ENCODE measurements at regions not wholly inside any gene's neighbourhood (a gene's known extent, or its start where the extent isn't known, plus 50 kb on each side); places are given as distances from the start of the nearest gene placed in this dataset.

DNA sequence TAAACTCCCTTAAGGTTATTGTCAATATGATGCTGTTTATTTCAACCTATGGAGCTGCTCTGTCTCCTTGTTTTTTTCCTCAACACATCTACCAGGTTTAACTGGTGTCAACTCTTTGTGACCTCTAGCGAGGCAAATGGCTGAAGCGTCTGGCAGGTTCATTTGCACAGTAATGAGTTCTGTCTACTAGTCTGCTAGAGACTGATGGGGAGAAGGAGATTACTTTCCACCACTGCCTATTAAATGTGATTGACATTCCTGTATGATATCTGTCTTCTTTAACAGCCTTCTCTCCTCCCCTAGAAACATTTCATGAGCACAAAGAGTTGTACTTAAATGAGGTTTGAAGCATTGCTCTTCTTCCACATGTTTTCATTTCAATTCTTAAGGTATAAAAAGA lies 253.7 kb downstream of the SLC6A15 start:
- TF ChIP-seq ZNF248 (tag by site-specific recombination; IDR thresholded peaks at IDR 0.05) (no peak), ZNF37A (tag by site-specific recombination; IDR thresholded peaks at IDR 0.05) (no peak), ZNF48 (tag by site-specific recombination; IDR thresholded peaks at IDR 0.05) (no peak), ZNF701 (tag by site-specific recombination; IDR thresholded peaks at IDR 0.05) (no peak), SP2 (tag by site-specific recombination; IDR thresholded peaks at IDR 0.05) (no peak)
- TF ChIP-seq, protein P1, sequence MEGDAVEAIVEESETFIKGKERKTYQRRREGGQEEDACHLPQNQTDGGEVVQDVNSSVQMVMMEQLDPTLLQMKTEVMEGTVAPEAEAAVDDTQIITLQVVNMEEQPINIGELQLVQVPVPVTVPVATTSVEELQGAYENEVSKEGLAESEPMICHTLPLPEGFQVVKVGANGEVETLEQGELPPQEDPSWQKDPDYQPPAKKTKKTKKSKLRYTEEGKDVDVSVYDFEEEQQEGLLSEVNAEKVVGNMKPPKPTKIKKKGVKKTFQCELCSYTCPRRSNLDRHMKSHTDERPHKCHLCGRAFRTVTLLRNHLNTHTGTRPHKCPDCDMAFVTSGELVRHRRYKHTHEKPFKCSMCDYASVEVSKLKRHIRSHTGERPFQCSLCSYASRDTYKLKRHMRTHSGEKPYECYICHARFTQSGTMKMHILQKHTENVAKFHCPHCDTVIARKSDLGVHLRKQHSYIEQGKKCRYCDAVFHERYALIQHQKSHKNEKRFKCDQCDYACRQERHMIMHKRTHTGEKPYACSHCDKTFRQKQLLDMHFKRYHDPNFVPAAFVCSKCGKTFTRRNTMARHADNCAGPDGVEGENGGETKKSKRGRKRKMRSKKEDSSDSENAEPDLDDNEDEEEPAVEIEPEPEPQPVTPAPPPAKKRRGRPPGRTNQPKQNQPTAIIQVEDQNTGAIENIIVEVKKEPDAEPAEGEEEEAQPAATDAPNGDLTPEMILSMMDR (tag by site-specific recombination; IDR thresholded peaks at IDR 0.05) = no peak
- TF ChIP-seq, protein P2, sequence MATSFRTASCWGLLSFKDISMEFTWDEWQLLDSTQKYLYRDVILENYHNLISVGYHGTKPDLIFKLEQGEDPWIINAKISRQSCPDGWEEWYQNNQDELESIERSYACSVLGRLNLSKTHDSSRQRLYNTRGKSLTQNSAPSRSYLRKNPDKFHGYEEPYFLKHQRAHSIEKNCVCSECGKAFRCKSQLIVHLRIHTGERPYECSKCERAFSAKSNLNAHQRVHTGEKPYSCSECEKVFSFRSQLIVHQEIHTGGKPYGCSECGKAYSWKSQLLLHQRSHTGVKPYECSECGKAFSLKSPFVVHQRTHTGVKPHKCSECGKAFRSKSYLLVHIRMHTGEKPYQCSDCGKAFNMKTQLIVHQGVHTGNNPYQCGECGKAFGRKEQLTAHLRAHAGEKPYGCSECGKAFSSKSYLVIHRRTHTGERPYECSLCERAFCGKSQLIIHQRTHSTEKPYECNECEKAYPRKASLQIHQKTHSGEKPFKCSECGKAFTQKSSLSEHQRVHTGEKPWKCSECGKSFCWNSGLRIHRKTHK (tag by site-specific recombination; IDR thresholded peaks at IDR 0.05) = no peak
- TF ChIP-seq, protein P3, sequence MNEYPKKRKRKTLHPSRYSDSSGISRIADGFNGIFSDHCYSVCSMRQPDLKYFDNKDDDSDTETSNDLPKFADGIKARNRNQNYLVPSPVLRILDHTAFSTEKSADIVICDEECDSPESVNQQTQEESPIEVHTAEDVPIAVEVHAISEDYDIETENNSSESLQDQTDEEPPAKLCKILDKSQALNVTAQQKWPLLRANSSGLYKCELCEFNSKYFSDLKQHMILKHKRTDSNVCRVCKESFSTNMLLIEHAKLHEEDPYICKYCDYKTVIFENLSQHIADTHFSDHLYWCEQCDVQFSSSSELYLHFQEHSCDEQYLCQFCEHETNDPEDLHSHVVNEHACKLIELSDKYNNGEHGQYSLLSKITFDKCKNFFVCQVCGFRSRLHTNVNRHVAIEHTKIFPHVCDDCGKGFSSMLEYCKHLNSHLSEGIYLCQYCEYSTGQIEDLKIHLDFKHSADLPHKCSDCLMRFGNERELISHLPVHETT (tag by site-specific recombination; IDR thresholded peaks at IDR 0.05) = no peak
- TF ChIP-seq, protein P4, sequence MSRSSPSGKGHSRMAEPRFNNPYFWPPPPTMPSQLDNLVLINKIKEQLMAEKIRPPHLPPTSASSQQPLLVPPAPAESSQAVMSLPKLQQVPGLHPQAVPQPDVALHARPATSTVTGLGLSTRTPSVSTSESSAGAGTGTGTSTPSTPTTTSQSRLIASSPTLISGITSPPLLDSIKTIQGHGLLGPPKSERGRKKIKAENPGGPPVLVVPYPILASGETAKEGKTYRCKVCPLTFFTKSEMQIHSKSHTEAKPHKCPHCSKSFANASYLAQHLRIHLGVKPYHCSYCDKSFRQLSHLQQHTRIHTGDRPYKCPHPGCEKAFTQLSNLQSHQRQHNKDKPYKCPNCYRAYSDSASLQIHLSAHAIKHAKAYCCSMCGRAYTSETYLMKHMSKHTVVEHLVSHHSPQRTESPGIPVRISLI (tag by site-specific recombination; IDR thresholded peaks at IDR 0.05) = no peak
